GM12892 (cell line): ENCODE measurements at regions not wholly inside any gene's neighbourhood (a gene's known extent, or its start where the extent isn't known, plus 50 kb on each side); places are given as distances from the start of the nearest gene placed in this dataset.
"Not testable (repeated sequence)": the region's sequence is repeated elsewhere in the genome, so short reads cannot be mapped to it uniquely, and the experiment has no call there.

Experiments
- DNase-seq: peaks from one replicate; pipeline ENCODE4 v3.0.0; 2011; ENCODE audit not compliant: insufficient read length
- FAIRE-seq: peaks from 2 replicates; lab custom pipeline; 2011; peaks lifted over from hg19 to GRCh38; lab: Jason Lieb, UNC
- POLR2A ChIP-seq: IDR thresholded peaks from 2 replicates; pipeline ENCODE4 v1.6.1; 2011; ENCODE audit warnings: low read depth, low read length, control low read depth
- POLR2AphosphoS5 ChIP-seq: IDR thresholded peaks from 2 replicates; pipeline ENCODE4 v1.6.1; 2011; ENCODE audit warnings: low read depth, low read length, control low read depth
- TAF1 ChIP-seq: IDR thresholded peaks from 2 replicates; pipeline ENCODE4 v1.6.1; 2011; ENCODE audit warnings: low read depth, mild to moderate bottlenecking, control low read depth, low read length, borderline replicate concordance

- FAIRE-seq (no peak), DNase-seq (no peak)
- TF ChIP-seq POLR2A (no peak), POLR2AphosphoS5 (no peak), TAF1 (no peak)
Measured at GRCh38 chr4:128758314-128758922, 51.1 kb upstream of the JADE1 start.

- FAIRE-seq (no peak), DNase-seq (no peak)
- TF ChIP-seq POLR2AphosphoS5, result no peak
- TF ChIP-seq POLR2A, result no peak
- no peak for TF ChIP-seq TAF1
Measured at GRCh38 chr4:128757712-128758111, 51.8 kb upstream of the JADE1 start.

- no peak for DNase-seq
- TF ChIP-seq POLR2AphosphoS5, result no peak
- TF ChIP-seq POLR2A, result no peak
- no peak for TF ChIP-seq TAF1
- no peak for FAIRE-seq
Measured at GRCh38 chr4:128751354-128751753, 58.1 kb upstream of the JADE1 start.

GRCh38 chr4:128741748-128742147 is 67.8 kb upstream of the JADE1 start:
- DNase-seq, FAIRE-seq: not testable (repeated sequence)

GRCh38 chr4:128737098-128737513 is 72.4 kb upstream of the JADE1 start:
- DNase-seq (no peak), FAIRE-seq (no peak)
- TF ChIP-seq POLR2A (no peak), POLR2AphosphoS5 (no peak), TAF1 (no peak)

GRCh38 chr4:128735714-128736113 is 73.8 kb upstream of the JADE1 start:
- no peak for TF ChIP-seq POLR2AphosphoS5
- no peak for TF ChIP-seq TAF1
- TF ChIP-seq POLR2A, result no peak
- no peak for FAIRE-seq
- DNase-seq, result no peak

- DNase-seq, result no peak
- no peak for FAIRE-seq
- TF ChIP-seq POLR2A (no peak), TAF1 (no peak), POLR2AphosphoS5 (no peak)
Measured at GRCh38 chr4:128728190-128728589, 81.3 kb upstream of the JADE1 start.

- no peak for FAIRE-seq
- TF ChIP-seq POLR2A, result no peak
- TF ChIP-seq TAF1, result no peak
- TF ChIP-seq POLR2AphosphoS5, result no peak
Measured at GRCh38 chr4:128727658-128728057, 81.8 kb upstream of the JADE1 start.

GRCh38 chr4:128725405-128726055 is 84.0 kb upstream of the JADE1 start:
- TF ChIP-seq POLR2AphosphoS5, result no peak
- FAIRE-seq, result no peak

More at GRCh38 chr4:128727658-128728057, 81.8 kb upstream of the JADE1 start:
- DNase-seq, result no peak

GRCh38 chr4:128722911-128723310 is 86.6 kb upstream of the JADE1 start:
- no peak for FAIRE-seq
- TF ChIP-seq POLR2AphosphoS5, result no peak
- TF ChIP-seq POLR2A, result no peak
- TF ChIP-seq TAF1, result no peak
- DNase-seq, result no peak

More at GRCh38 chr4:128725405-128726055, 84.0 kb upstream of the JADE1 start:
- no peak for DNase-seq

- no peak for DNase-seq
- FAIRE-seq, result no peak
- TF ChIP-seq POLR2A (no peak), TAF1 (no peak), POLR2AphosphoS5 (no peak)
Measured at GRCh38 chr4:128721896-128722295, 87.6 kb upstream of the JADE1 start.

GRCh38 chr4:128720270-128720669 is 89.2 kb upstream of the JADE1 start:
- TF ChIP-seq TAF1, result no peak
- no peak for TF ChIP-seq POLR2AphosphoS5
- no peak for TF ChIP-seq POLR2A
- DNase-seq, result no peak
- no peak for FAIRE-seq

- TF ChIP-seq POLR2A (no peak), POLR2AphosphoS5 (no peak), TAF1 (no peak)
- DNase-seq (no peak), FAIRE-seq (no peak)
Measured at GRCh38 chr4:128718768-128719167, 90.7 kb upstream of the JADE1 start.
